COR-L47 (cell line): ENCODE measurements at regions not wholly inside any gene's neighbourhood (a gene's known extent, or its start where the extent isn't known, plus 50 kb on each side); places are given as distances from the start of the nearest gene placed in this dataset.
"Not testable (repeated sequence)": the region's sequence is repeated elsewhere in the genome, so short reads cannot be mapped to it uniquely, and the experiment has no call there.

ENCODE experiments used
- DNase-seq: peaks from one replicate; lab custom pipeline; 2025; lab: John Stamatoyannopoulos, UW

GRCh38 chr2:84288293-84288692 lies 170.8 kb downstream of the SUCLG1 start:
- DNase-seq = no peak

DNA sequence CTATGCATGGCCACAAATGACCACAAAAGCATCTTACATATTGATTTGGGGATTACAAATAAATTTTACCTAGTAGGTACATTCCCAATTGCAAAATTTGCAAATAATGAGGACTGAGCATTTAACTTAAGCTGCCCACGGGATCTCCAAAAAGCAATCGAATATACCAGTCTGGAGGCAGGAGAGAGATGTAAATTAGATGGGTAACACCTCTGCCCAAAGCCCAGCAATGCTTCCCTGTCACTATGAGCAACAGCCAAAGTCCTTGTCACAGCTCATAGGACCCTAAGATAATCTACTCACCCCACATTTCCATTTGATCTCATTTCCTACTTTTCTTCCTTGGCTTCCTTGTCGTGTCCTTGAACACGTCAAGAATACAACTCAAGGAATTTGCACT lies 172.2 kb downstream of the SUCLG1 start:
- DNase-seq = no peak

GRCh38 chr2:84285056-84285747 lies 173.9 kb downstream of the SUCLG1 start:
- DNase-seq = no peak

- DNase-seq = no peak
These were observed 175.6 kb downstream of the SUCLG1 start for GRCh38 chr2:84283506-84283905.

DNA sequence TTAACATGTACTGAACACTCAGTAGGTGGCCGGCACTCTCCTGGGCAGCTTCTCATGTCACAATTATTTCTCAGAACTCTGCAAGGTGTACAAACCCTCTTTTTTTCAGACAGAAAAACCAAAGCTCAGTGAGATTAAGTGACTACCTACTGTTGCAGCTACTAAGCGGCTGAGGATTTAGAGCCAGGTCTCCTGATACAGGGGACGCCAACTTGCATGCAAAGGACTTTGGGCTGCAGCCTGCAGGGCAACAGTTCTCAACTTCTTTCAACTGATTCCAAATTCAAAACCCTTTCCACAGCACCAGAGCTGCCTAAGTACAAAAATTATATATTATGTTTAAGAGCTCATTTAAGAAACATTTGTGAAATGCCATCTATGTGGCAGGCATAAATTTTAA lies 177.6 kb downstream of the SUCLG1 start:
- DNase-seq = no peak

- no peak for DNase-seq
These were observed 178.2 kb downstream of the SUCLG1 start for GRCh38 chr2:84280873-84281272.

DNA sequence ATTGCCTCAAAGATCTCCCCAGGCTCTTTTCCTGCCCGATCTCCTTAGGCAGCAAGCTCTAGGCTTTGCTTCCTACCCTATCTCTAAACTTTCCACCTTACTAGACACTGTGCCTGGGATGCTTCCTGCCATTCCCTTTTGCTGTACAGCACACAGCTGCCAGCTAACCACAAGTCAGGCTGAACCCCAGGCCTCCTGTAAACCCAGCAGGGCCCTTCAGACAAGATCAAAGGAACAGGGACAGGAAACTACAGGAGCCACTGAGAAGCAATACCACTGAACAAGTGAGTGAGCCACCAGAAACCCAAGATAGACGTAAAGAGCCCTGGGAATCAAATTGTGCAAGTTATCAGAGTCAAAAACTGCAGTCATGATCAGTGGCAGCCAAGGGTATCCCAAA lies 180.7 kb downstream of the SUCLG1 start:
- no peak for DNase-seq

DNA sequence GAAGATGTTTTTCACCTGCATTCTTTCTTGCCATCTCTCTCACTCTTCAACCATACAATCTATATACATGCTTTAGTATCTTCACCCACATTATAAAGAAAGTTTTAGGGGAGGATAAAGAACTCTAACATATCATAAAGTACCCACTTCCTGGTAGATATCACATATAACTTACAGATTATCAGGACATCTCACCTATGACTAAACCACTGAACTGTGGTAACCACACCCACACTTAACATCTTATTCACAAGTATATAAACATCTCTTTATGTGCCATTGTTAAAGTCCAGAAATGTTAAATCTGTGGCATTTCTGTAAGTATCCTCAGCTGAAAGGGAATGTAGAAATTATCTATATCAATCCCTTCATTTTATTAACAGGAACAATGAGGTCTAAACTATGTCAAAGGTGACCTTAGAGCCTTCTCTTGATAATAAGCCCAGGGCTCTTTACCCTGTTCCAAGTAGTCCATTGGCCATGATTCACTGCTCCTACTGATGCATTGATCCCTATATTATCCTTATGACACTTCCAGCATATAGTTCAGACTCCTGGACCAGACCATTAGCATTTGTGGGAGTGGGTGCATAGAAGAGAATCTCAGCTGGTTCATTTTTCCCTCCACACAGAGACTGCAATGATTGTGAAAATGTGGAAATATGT lies 182.4 kb downstream of the SUCLG1 start:
- DNase-seq = no peak

- no peak for DNase-seq
These were observed 185.7 kb downstream of the SUCLG1 start for GRCh38 chr2:84273406-84273805.

GRCh38 chr2:84271977-84272376 lies 187.1 kb downstream of the SUCLG1 start:
- DNase-seq = no peak

DNA sequence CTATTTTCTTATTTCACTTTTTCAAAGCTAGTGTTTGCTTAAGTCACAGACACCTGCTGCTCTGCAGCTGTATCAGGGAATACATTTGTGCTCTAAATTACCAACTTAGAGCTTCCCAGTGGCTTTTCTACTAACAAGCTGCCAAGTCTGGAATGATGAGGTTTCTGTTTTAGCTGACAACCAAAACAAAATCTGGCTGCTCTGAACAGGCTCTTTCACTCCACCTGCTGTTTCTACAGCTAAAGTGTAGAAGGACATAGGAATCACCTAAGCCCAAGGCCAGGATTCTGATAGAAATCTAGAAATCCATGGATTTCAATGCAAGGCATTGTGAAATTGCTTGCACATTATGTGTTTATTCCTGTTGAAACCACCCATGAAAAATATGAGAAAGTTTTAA lies 201.2 kb downstream of the SUCLG1 start:
- no peak for DNase-seq

DNA sequence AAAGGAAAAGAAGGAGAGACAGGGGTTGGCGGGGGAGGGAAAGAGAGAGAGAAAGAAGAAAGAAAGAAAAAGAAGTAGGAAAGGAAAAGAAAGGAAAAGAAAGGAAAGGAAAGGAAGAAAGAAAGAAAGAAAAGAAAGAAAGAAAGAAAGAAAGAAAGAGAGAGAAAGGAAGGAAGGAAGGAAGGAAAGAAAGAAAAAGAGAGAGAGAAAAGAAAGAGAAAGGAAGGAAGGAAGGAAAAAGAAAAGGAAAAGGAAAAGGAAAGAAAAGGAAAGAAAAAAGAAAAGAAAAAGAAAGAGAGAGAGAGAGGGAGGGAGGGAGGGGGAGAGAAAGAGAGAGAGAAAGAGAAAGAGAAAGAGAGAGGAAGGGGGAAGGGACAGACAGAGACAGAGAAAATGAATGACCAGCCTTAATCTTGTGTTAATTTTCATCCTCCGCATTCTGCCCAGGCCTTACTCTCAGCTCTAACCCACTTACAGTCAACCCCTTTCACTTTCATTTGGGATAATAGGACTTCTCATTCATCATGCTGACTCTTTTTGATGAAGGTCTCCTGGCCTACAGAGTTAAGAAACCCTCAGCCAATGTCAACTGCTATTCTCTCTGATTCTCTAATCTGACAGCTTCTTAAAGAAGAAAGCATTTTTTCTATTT lies 207.3 kb downstream of the SUCLG1 start:
- DNase-seq = no peak

GRCh38 chr2:84249140-84249539 lies 209.9 kb downstream of the SUCLG1 start:
- DNase-seq = no peak

GRCh38 chr2:84247532-84247931 lies 211.5 kb downstream of the SUCLG1 start:
- DNase-seq = no peak

GRCh38 chr2:84243788-84244733 lies 215.0 kb downstream of the SUCLG1 start:
- no peak for DNase-seq

DNA sequence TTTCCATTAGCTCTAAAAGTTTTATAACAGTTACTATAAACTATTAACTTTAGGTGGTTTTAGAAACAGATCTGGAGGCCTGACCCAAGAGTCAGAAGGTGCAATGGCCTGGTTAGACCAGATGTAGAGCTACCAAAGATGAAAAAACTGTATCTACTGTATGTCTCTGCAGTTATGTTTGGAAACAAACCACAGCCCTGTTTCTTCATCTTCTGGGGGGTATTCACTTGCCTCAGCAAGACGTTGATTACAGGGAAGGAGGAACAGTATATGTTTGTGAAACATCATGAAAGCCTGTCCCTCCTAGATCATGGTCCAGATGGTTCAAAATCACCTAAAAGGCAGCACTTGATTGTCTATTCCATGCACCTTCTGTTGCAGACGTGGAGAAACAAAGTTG lies 220.2 kb downstream of the SUCLG1 start:
- DNase-seq = no peak

- DNase-seq = no peak
These were observed 222.8 kb downstream of the SUCLG1 start for GRCh38 chr2:84236288-84236687.

- no peak for DNase-seq
These were observed 225.0 kb downstream of the SUCLG1 start for GRCh38 chr2:84234103-84234502.

GRCh38 chr2:84231478-84231877 lies 227.6 kb downstream of the SUCLG1 start:
- DNase-seq = no peak

- no peak for DNase-seq
These were observed 235.0 kb downstream of the SUCLG1 start for GRCh38 chr2:84224121-84224520.

- DNase-seq = no peak
These were observed 235.9 kb downstream of the SUCLG1 start for GRCh38 chr2:84223191-84223590.

DNA sequence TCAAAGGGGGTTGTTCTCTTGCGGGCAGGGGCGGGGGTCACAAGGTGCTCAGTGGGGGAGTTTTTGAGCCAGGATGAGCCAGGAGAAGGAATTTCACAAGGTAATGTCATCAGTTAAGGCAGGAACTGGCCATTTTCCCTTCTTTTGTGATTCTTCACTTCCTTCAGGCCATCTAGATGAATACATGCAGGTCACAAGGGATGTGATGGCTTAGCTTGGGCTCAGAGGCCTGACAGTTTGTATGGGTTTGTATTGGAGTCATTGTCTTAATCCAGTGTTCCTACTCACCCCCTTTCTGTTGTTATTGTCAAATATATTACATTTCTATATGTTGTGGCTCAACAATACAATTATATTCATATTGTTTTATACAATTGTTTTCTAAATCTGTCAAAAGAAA lies 238.0 kb downstream of the SUCLG1 start:
- not testable (repeated sequence) for DNase-seq
